C4-2B (cell line): ENCODE measurements at regions not wholly inside any gene's neighbourhood (a gene's known extent, or its start where the extent isn't known, plus 50 kb on each side); places are given as distances from the start of the nearest gene placed in this dataset.

Experiments
- CTCF ChIP-seq: fragments of 450-650 bp; conservative IDR thresholded peaks from 2 replicates; pipeline ENCODE4 v1.5.1; 2017; ENCODE audit warnings: mild to moderate bottlenecking
- ZFX ChIP-seq: fragments of 450-650 bp; IDR thresholded peaks from 2 replicates; pipeline ENCODE4 v1.6.1; 2017

GRCh38 chr7:152583006-152583405, 92.9 kb downstream of the XRCC2 start:
- TF ChIP-seq CTCF = no peak
- TF ChIP-seq ZFX = no peak
